ENCODE measurements at regions not wholly inside any gene's neighbourhood (a gene's known extent, or its start where the extent isn't known, plus 50 kb on each side); places are given as distances from the start of the nearest gene placed in this dataset.

DNA sequence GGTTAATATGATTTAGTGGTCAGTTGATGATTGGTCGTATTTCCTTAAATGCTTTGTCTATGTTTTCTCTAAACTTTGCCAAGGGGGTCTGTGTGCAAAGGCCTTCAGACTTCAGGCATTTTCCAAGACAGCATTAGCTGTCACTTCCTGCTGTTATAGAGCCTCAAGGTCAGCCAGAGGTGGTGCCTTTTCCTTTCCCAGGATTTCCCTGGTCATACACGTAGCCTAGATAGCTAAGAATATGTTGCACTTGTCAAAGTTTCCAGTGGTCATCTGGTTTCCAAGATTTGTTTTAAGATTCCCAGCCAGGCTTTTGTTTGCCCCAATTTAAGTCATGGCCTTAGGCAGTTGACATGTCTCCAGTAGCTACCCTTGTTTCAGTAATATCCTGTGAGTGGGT is 133.2 kb upstream of the IGFBP3 start:
- TF ChIP-seq TAF1 (IDR thresholded peaks at IDR 0.05; ENCODE audit: borderline replicate concordance, insufficient read depth, low read length) (no peak), FOXP2 (optimal IDR thresholded peaks at IDR 0.05; ENCODE audit: borderline replicate concordance, extremely low read depth, extremely low read length, insufficient read depth) (no peak), REST (IDR thresholded peaks at IDR 0.05; ENCODE audit: insufficient read depth in 1 of 2, low read depth in 2 of 2, low read length in 2 of 2) (no peak), POLR2AphosphoS5 (IDR thresholded peaks at IDR 0.05; ENCODE audit: low read depth, low read length) (no peak)
